Stimulated activated CD4-positive, alpha-beta T cell treated with anti-CD3 and anti-CD28 coated beads, Interleukin-1b, Interleukin-23, amount 100 ng/mL, for 24 hours (primary cell): ENCODE measurements at regions not wholly inside any gene's neighbourhood (a gene's known extent, or its start where the extent isn't known, plus 50 kb on each side); places are given as distances from the start of the nearest gene placed in this dataset.

ENCODE experiments used
- DNase-seq, 4 experiments: peaks; one replicate each; pipeline ENCODE4 v3.0.0-alpha.2; 2020; ENCODE audit warnings: low read depth in 4 of 4, low spot score in 1 of 4

- no peak for DNase-seq
These were observed 774.1 kb upstream of the IGFBP3 start for GRCh38 chr7:46695051-46695708.

GRCh38 chr7:46694058-46694457, 773.0 kb upstream of the IGFBP3 start:
- no peak for DNase-seq

- no peak for DNase-seq
These were observed 766.1 kb upstream of the IGFBP3 start for GRCh38 chr7:46687203-46687602.

GRCh38 chr7:46685051-46685450, 764.0 kb upstream of the IGFBP3 start:
- no peak for DNase-seq

- DNase-seq, result no peak
These were observed 762.0 kb upstream of the IGFBP3 start for GRCh38 chr7:46682836-46683624.

GRCh38 chr7:46681865-46682503, 760.9 kb upstream of the IGFBP3 start:
- DNase-seq, result no peak

- DNase-seq, result no peak
These were observed 759.1 kb upstream of the IGFBP3 start for GRCh38 chr7:46680147-46680546.

GRCh38 chr7:46679671-46680070, 758.6 kb upstream of the IGFBP3 start:
- DNase-seq, result no peak

GRCh38 chr7:46678421-46678820, 757.3 kb upstream of the IGFBP3 start:
- DNase-seq, result no peak

GRCh38 chr7:46675456-46675855, 754.4 kb upstream of the IGFBP3 start:
- no peak for DNase-seq

- no peak for DNase-seq
These were observed 751.8 kb upstream of the IGFBP3 start for GRCh38 chr7:46672861-46673260.

GRCh38 chr7:46671108-46671769, 750.2 kb upstream of the IGFBP3 start:
- DNase-seq, result no peak

GRCh38 chr7:46669028-46669427, 748.0 kb upstream of the IGFBP3 start:
- DNase-seq, result no peak

GRCh38 chr7:46664453-46664852, 743.4 kb upstream of the IGFBP3 start:
- DNase-seq, result no peak

- DNase-seq, result no peak
These were observed 742.0 kb upstream of the IGFBP3 start for GRCh38 chr7:46663025-46663424.

GRCh38 chr7:46661431-46661830, 740.4 kb upstream of the IGFBP3 start:
- DNase-seq, result no peak

- no peak for DNase-seq
These were observed 739.4 kb upstream of the IGFBP3 start for GRCh38 chr7:46660402-46660980.

GRCh38 chr7:46658281-46658680, 737.2 kb upstream of the IGFBP3 start:
- DNase-seq, result no peak

- no peak for DNase-seq
These were observed 733.7 kb upstream of the IGFBP3 start for GRCh38 chr7:46654546-46655443.

- DNase-seq, result no peak
These were observed 732.8 kb upstream of the IGFBP3 start for GRCh38 chr7:46653848-46654247.
